CD14-positive monocyte (primary cell): ENCODE measurements at regions not wholly inside any gene's neighbourhood (a gene's known extent, or its start where the extent isn't known, plus 50 kb on each side); places are given as distances from the start of the nearest gene placed in this dataset.

Experiments used
- DNase-seq, 3 donors: peaks; one replicate each; pipeline ENCODE4 v3.0.0-alpha.2; 2011 to 2022
- H2AFZ ChIP-seq: 2 replicates; pipeline ENCODE4 v1.6.0; 2012; ENCODE audit warnings: mild to moderate bottlenecking, low read depth, low read length, inconsistent platforms; ENCODE audit not compliant: insufficient read depth, poor library complexity, severe bottlenecking
- H3K27ac ChIP-seq, 2 donors: 1 replicate in 1 of 2; 2 replicates in 1 of 2; pipeline ENCODE4 v1.5.1; 2012 to 2013; ENCODE audit warnings: low read length in 2 of 2, control low read depth in 1 of 2, inconsistent platforms in 1 of 2, low read depth in 1 of 2, mild to moderate bottlenecking in 1 of 2
- H3K27me3 ChIP-seq, 2 donors: one replicate each; pipeline versions ENCODE4 v1.6.0 to v1.6.1; 2011 to 2013; ENCODE audit warnings: low read length in 2 of 2; ENCODE audit not compliant: control insufficient read depth in 2 of 2, insufficient read depth in 2 of 2
- H3K36me3 ChIP-seq, 2 donors: replicated peaks in 1 of 2; 1 replicate in 1 of 2; 2 replicates in 1 of 2; pipeline versions ENCODE4 v1.5.1 to v1.6.1; 2012 to 2013; ENCODE audit warnings: low read length in 2 of 2, control low read depth in 1 of 2, inconsistent platforms in 1 of 2, mild to moderate bottlenecking in 1 of 2; ENCODE audit not compliant: insufficient read depth in 2 of 2, control insufficient read depth in 1 of 2
- H3K4me1 ChIP-seq, 2 donors: 1 replicate in 1 of 2; 2 replicates in 1 of 2; pipeline versions ENCODE4 v1.5.1 to v1.6.1; 2012 to 2013; ENCODE audit warnings: low read length in 2 of 2, control low read depth in 1 of 2, inconsistent platforms in 1 of 2, mild to moderate bottlenecking in 1 of 2, moderate library complexity in 1 of 2; ENCODE audit not compliant: insufficient read depth in 2 of 2, control insufficient read depth in 1 of 2
- H3K4me2 ChIP-seq: replicated peaks from 2 replicates; pipeline ENCODE3; 2012; ENCODE audit warnings: low read length, moderate library complexity, mild to moderate bottlenecking; ENCODE audit not compliant: poor library complexity, severe bottlenecking; ENCODE audit errors: extremely low read depth
- H3K4me3 ChIP-seq, 3 experiments: fragments of 200-600 bp in 1 of 3; sonication (generic) in 1 of 3; replicated peaks in 1 of 3; 1 replicate in 2 of 3; 2 replicates in 1 of 3; pipeline ENCODE4 v1.5.1; 2011 to 2013; ENCODE audit warnings: low read length in 3 of 3, mild to moderate bottlenecking in 3 of 3, control low read depth in 2 of 3, low read depth in 2 of 3, inconsistent platforms in 1 of 3, moderate library complexity in 1 of 3
- H3K79me2 ChIP-seq: 2 replicates; pipeline ENCODE4 v1.6.0; 2012; ENCODE audit warnings: mild to moderate bottlenecking, control low read depth, inconsistent platforms, low read length, moderate library complexity; ENCODE audit not compliant: insufficient read depth
- H3K9ac ChIP-seq: 2 replicates; pipeline ENCODE4 v1.6.0; 2017; ENCODE audit warnings: low read length, mild to moderate bottlenecking; ENCODE audit not compliant: insufficient read depth, poor library complexity, severe bottlenecking
- H3K9me3 ChIP-seq, 2 donors: replicated peaks in 1 of 2; 1 replicate in 1 of 2; 2 replicates in 1 of 2; pipeline versions ENCODE4 v1.5.1 to v1.6.1; 2012 to 2013; ENCODE audit warnings: low read length in 2 of 2, control low read depth in 1 of 2; ENCODE audit not compliant: control insufficient read depth in 1 of 2, insufficient read depth in 1 of 2
- H4K20me1 ChIP-seq: 2 replicates; pipeline ENCODE4 v1.6.0; 2012; ENCODE audit warnings: mild to moderate bottlenecking, low read length, control low read depth, moderate library complexity; ENCODE audit not compliant: insufficient read depth
- H3K27ac Mint-ChIP-seq, 7 donors: one replicate each; pipeline ENCODE4 v1.8.0; 2020; ENCODE audit warnings: mild to moderate bottlenecking in 7 of 7, mixed read lengths in 7 of 7, moderate library complexity in 6 of 7, inconsistent platforms in 2 of 7
- H3K27me3 Mint-ChIP-seq, 3 donors: one replicate each; pipeline ENCODE4 v1.8.0; 2021 to 2022; ENCODE audit warnings: low read depth in 3 of 3, mild to moderate bottlenecking in 3 of 3, mixed read lengths in 3 of 3, moderate library complexity in 3 of 3, inconsistent platforms in 1 of 3
- H3K36me3 Mint-ChIP-seq, 2 donors: one replicate each; pipeline ENCODE4 v1.8.0; 2020; ENCODE audit warnings: mixed read lengths in 2 of 2, inconsistent platforms in 1 of 2, mild to moderate bottlenecking in 1 of 2
- H3K4me1 Mint-ChIP-seq: one replicate; pipeline ENCODE4 v1.8.0; 2020; ENCODE audit warnings: mild to moderate bottlenecking, mixed read lengths
- H3K4me3 Mint-ChIP-seq, 2 donors: one replicate each; pipeline ENCODE4 v1.8.0; 2020; ENCODE audit warnings: mild to moderate bottlenecking in 2 of 2, mixed read lengths in 2 of 2, moderate library complexity in 1 of 2
- H3K9me3 Mint-ChIP-seq, 7 donors: one replicate each; pipeline ENCODE4 v1.8.0; 2020 to 2022; ENCODE audit warnings: mixed read lengths in 7 of 7, mild to moderate bottlenecking in 6 of 7, moderate library complexity in 6 of 7, inconsistent platforms in 2 of 7
- CTCF ChIP-seq: fragments of 200-600 bp; IDR thresholded peaks from one replicate; pipeline ENCODE4 v1.8.0; 2022; ENCODE audit warnings: antibody characterized with exemption, mild to moderate bottlenecking
- WGBS: methylation state at CpG from one replicate; pipeline ENCODE4 v1.1.5; 2013; ENCODE audit warnings: missing lambda C conversion rate; ENCODE audit not compliant: insufficient coverage; 5-methylcytosine and 5-hydroxymethylcytosine counted together
- intact Hi-C, 2 donors: fragments of 100-400 bp; cut with micrococcal nuclease; formaldehyde crosslinking; loops; one replicate each; pipeline versions ENCODE4 v1.15.0 to v1.15.1; 2023

- Histone ChIP-seq H3K4me1 (peaks cover 50 to 51% of the 10 kb centered on the region in 2 donors), H3K79me2 (no peaks in the 10 kb centered on the region), H3K27me3 (no peaks in the 10 kb centered on the region), H3K9ac (peak overlapping the region; percentile 24), H2AFZ (peak overlapping the region; percentile 83), H3K27ac (peak overlapping the region; percentile 26 to 80), H3K36me3 (no peaks in the 10 kb centered on the region), H3K4me3 (peak overlapping the region in 1 of 3 experiments; percentile 41), H4K20me1 (no peaks in the 10 kb centered on the region), H3K9me3 (no peaks in the 10 kb centered on the region), H3K4me2 (peak overlapping the region; percentile 59)
- Mint-ChIP-seq H3K27me3 (peaks cover 0 to 8% (median 1%) of the 10 kb centered on the region in 3 donors), H3K4me3 (peak overlapping the region in 1 of 2 donors; percentile 83), H3K27ac (peak overlapping the region in 6 of 7 donors; percentile 19 to 89 (median 82)), H3K9me3 (peaks cover 0 to 4% (median 0%) of the 10 kb centered on the region in 7 donors), H3K4me1 (peaks cover 55% of the 10 kb centered on the region), H3K36me3 (peaks cover 3 to 6% of the 10 kb centered on the region in 2 donors)
- no peak for DNase-seq
- WGBS = 80% methylated on average over 1 of the region's 1 CpG
- intact Hi-C loops = no loop called here
- no peak for TF ChIP-seq CTCF
These were observed 66.9 kb upstream of the PRDM11 start for GRCh38 chr11:45079567-45079942.

GRCh38 chr11:45079943-45080719 lies 66.3 kb upstream of the PRDM11 start:
- Mint-ChIP-seq H3K27me3 (peaks cover 0 to 8% (median under 1%) of the 10 kb centered on the region in 3 donors), H3K36me3 (peaks cover 3 to 6% of the 10 kb centered on the region in 2 donors), H3K9me3 (peaks cover 0 to 4% (median 0%) of the 10 kb centered on the region in 7 donors), H3K27ac (peak overlapping the region; percentile 50 to 91 (median 81)), H3K4me3 (peak overlapping the region in 1 of 2 donors; percentile 70), H3K4me1 (peaks cover 55% of the 10 kb centered on the region)
- H3K79me2 ChIP-seq = no peaks in the 10 kb centered on the region
- DNase-seq = peak; percentile 62 to 79 (median 72)
- H3K27me3 ChIP-seq = no peaks in the 10 kb centered on the region
- H4K20me1 ChIP-seq = no peaks in the 10 kb centered on the region
- no peak for TF ChIP-seq CTCF
- H3K9ac ChIP-seq = peak overlapping the region; percentile 24
- H3K36me3 ChIP-seq = no peaks in the 10 kb centered on the region
- 29% methylated on average over 9 of the region's 16 CpGs for WGBS
- H3K9me3 ChIP-seq = no peaks in the 10 kb centered on the region
- peaks cover 50 to 51% of the 10 kb centered on the region in 2 donors for H3K4me1 ChIP-seq
- H3K4me3 ChIP-seq = peak overlapping the region in 1 of 3 experiments; percentile 41
- peak overlapping the region; percentile 59 for H3K4me2 ChIP-seq
- H3K27ac ChIP-seq = peak overlapping the region; percentile 26 to 80
- H2AFZ ChIP-seq = peak overlapping the region; percentile 83
- intact Hi-C loops = loop anchor here in 1 of 2 donors (5.0 kb wide), 1 partner anchor 33 kb away; no protein-coding TSS in a partner anchor
